EH (cell line): ENCODE measurements at regions not wholly inside any gene's neighbourhood (a gene's known extent, or its start where the extent isn't known, plus 50 kb on each side); places are given as distances from the start of the nearest gene placed in this dataset.
"Not testable (repeated sequence)": the region's sequence is repeated elsewhere in the genome, so short reads cannot be mapped to it uniquely, and the experiment has no call there.

ENCODE experiments used
- DNase-seq: peaks from one replicate; pipeline ENCODE4 v3.0.0-alpha.2; 2015; ENCODE audit warnings: low read depth

- no peak for DNase-seq
Observed at GRCh38 chr4:148649652-148650331, 207.6 kb upstream of the NR3C2 start.

- DNase-seq = no peak
Observed at GRCh38 chr4:148643851-148644250, 201.6 kb upstream of the NR3C2 start.

GRCh38 chr4:148642907-148643306 lies 200.7 kb upstream of the NR3C2 start:
- no peak for DNase-seq

- DNase-seq = not testable (repeated sequence)
Observed at GRCh38 chr4:148638079-148638478, 195.9 kb upstream of the NR3C2 start.

- not testable (repeated sequence) for DNase-seq
Observed at GRCh38 chr4:148637453-148637852, 195.2 kb upstream of the NR3C2 start.

GRCh38 chr4:148634476-148634875 lies 192.3 kb upstream of the NR3C2 start:
- no peak for DNase-seq

GRCh38 chr4:148633720-148634119 lies 191.5 kb upstream of the NR3C2 start:
- no peak for DNase-seq

GRCh38 chr4:148632476-148632875 lies 190.3 kb upstream of the NR3C2 start:
- DNase-seq = no peak

GRCh38 chr4:148630051-148630450 lies 187.8 kb upstream of the NR3C2 start:
- no peak for DNase-seq

- DNase-seq = no peak
Observed at GRCh38 chr4:148618856-148619255, 176.6 kb upstream of the NR3C2 start.

GRCh38 chr4:148608968-148609367 lies 166.8 kb upstream of the NR3C2 start:
- no peak for DNase-seq

GRCh38 chr4:148598418-148599207 lies 156.4 kb upstream of the NR3C2 start:
- not testable (repeated sequence) for DNase-seq

GRCh38 chr4:148589182-148589581 lies 147.0 kb upstream of the NR3C2 start:
- DNase-seq = no peak

- no peak for DNase-seq
Observed at GRCh38 chr4:148575577-148575976, 133.4 kb upstream of the NR3C2 start.

- DNase-seq = no peak
Observed at GRCh38 chr4:148574911-148575310, 132.7 kb upstream of the NR3C2 start.

- peak; percentile 1 for DNase-seq
Observed at GRCh38 chr4:148574502-148574901, 132.3 kb upstream of the NR3C2 start.

GRCh38 chr4:148574066-148574465 lies 131.9 kb upstream of the NR3C2 start:
- DNase-seq = no peak

- DNase-seq = no peak
Observed at GRCh38 chr4:148573296-148573695, 131.1 kb upstream of the NR3C2 start.

- DNase-seq = no peak
Observed at GRCh38 chr4:148565801-148566200, 123.6 kb upstream of the NR3C2 start.

- no peak for DNase-seq
Observed at GRCh38 chr4:148563684-148564083, 121.5 kb upstream of the NR3C2 start.

GRCh38 chr4:148561467-148561866 lies 119.3 kb upstream of the NR3C2 start:
- no peak for DNase-seq

GRCh38 chr4:148557793-148558192 lies 115.6 kb upstream of the NR3C2 start:
- DNase-seq = no peak

GRCh38 chr4:148550788-148551187 lies 108.6 kb upstream of the NR3C2 start:
- no peak for DNase-seq
